ENCODE measurements at regions not wholly inside any gene's neighbourhood (a gene's known extent, or its start where the extent isn't known, plus 50 kb on each side); places are given as distances from the start of the nearest gene placed in this dataset.

DNA sequence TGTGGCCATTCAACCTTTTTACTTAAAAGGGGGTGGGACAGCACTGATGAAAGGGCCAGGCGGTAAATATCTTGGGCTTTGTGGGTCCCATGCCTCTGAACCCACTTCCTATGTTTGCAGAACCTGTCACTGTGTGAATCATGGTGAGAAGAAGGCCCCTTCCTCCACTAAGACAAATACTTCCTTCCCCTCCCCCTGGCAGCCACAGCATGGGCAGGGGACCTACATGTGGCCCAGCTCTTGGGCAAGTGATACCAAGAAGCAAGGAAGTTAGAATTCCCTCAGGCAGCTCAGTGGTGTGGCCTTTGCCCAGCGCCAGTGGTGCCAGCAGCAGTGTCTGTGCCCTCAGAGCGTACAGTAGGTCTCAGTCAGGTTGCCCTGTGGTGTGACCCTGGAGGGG lies 168.6 kb downstream of the TRIM33 start:
- TF ChIP-seq EZH2 (IDR thresholded peaks at IDR 0.05) (no peak), POLR2AphosphoS5 (IDR thresholded peaks at IDR 0.05; ENCODE audit: borderline replicate concordance, low read depth, low read length) (no peak), FOXP2 (optimal IDR thresholded peaks at IDR 0.05; ENCODE audit: control extremely low read depth, extremely low read length, insufficient read depth) (no peak)
- Histone ChIP-seq H3K4me3 (no peak overlapping the region), H3K9me3 (ENCODE audit: low read depth, low read length) (no peaks in the 10 kb centered on the region), H3K27ac (peak overlapping the region; percentile 48; the same call in 1 of the 2 replicates), H3K36me3 (ENCODE audit: insufficient read depth, low read length) (no peaks in the 10 kb centered on the region), H3K9ac (ENCODE audit: insufficient read length) (no peak overlapping the region)
- DNase-seq (ENCODE audit: low read depth, low spot score) = no peak

DNA sequence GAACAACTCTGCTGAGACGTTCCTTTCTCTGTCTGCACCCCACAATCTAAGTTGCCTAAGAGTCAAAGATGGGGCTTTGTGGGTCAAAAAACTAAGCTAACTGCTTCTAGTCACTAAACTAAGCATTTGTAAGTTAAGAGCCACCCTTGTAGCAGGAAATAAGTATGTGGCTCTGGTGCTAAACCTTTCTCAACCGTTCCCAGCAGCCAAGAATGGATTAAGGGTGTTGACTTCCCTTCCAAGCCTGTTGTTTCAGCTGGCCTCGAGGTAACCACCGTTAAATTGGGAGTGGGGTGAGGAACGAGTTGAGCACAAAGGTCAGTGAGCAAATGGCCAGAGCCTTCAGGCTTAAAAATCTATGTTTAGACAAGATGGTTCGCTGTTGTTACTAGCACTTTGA lies 169.1 kb downstream of the TRIM33 start:
- H3K4me3 ChIP-seq = no peak overlapping the region

DNA sequence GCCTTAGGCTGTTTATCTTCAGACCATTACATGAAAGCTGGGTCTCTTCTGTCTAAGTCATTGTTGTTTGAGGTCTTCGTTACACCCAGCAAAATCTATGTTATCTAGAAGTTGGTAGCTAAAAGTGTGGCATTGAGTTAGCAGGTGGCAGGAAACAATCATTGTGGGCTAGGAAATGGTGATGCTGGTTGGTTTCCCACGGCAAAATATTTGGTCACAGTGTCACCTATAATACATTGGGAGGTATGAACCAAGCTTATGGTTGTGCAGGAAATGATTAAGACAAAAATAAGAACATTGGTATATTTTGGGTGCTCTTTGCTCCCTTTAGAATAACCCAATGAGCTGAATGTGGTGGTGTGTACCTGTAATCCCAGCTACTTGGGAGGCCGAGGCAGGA lies 169.7 kb downstream of the TRIM33 start:
- TF ChIP-seq EZH2 (IDR thresholded peaks at IDR 0.05) (no peak), POLR2AphosphoS5 (IDR thresholded peaks at IDR 0.05; ENCODE audit: borderline replicate concordance, low read depth, low read length) (no peak), FOXP2 (optimal IDR thresholded peaks at IDR 0.05; ENCODE audit: control extremely low read depth, extremely low read length, insufficient read depth) (no peak)
- no peak for DNase-seq (ENCODE audit: low read depth, low spot score)
- Histone ChIP-seq H3K4me3 (no peak overlapping the region), H3K9ac (ENCODE audit: insufficient read length) (no peak overlapping the region), H3K9me3 (ENCODE audit: low read depth, low read length) (no peaks in the 10 kb centered on the region), H3K27ac (no peak overlapping the region), H3K36me3 (ENCODE audit: insufficient read depth, low read length) (no peaks in the 10 kb centered on the region)

More for the DNA sequence above, 169.1 kb downstream of the TRIM33 start:
- no peaks in the 10 kb centered on the region for H3K9me3 ChIP-seq (ENCODE audit: low read depth, low read length)
- H3K9ac ChIP-seq (ENCODE audit: insufficient read length) = no peak overlapping the region
- TF ChIP-seq FOXP2 (optimal IDR thresholded peaks at IDR 0.05; ENCODE audit: control extremely low read depth, extremely low read length, insufficient read depth) (no peak), EZH2 (IDR thresholded peaks at IDR 0.05) (no peak), POLR2AphosphoS5 (IDR thresholded peaks at IDR 0.05; ENCODE audit: borderline replicate concordance, low read depth, low read length) (no peak)
- H3K36me3 ChIP-seq (ENCODE audit: insufficient read depth, low read length) = no peaks in the 10 kb centered on the region
- no peak overlapping the region for H3K27ac ChIP-seq
- DNase-seq (ENCODE audit: low read depth, low spot score) = no peak

DNA sequence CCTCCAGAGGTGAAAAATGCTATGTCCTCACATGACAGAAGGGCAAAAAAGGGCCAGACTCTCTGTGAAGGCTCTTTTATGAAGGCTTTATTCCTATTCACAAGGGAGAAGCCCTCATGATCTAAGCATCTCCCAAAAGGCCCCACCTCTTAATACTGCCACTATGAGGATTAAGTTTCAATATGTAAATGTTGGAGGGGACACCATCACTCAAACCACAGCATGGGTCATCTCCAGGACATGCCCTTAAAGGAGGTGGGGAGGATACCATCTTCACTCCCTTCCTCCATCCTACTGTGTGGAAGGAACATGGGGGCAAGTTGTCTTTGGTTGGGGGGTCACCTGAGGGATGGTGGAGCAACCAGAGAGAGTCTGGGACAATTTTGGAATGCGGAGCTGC lies 170.1 kb downstream of the TRIM33 start:
- Histone ChIP-seq H3K36me3 (ENCODE audit: insufficient read depth, low read length) (no peaks in the 10 kb centered on the region), H3K4me3 (no peak overlapping the region), H3K9me3 (ENCODE audit: low read depth, low read length) (no peaks in the 10 kb centered on the region), H3K27ac (no peak overlapping the region), H3K9ac (ENCODE audit: insufficient read length) (no peak overlapping the region)
- no peak for DNase-seq (ENCODE audit: low read depth, low spot score)
- TF ChIP-seq POLR2AphosphoS5 (IDR thresholded peaks at IDR 0.05; ENCODE audit: borderline replicate concordance, low read depth, low read length) (no peak), FOXP2 (optimal IDR thresholded peaks at IDR 0.05; ENCODE audit: control extremely low read depth, extremely low read length, insufficient read depth) (no peak)

DNA sequence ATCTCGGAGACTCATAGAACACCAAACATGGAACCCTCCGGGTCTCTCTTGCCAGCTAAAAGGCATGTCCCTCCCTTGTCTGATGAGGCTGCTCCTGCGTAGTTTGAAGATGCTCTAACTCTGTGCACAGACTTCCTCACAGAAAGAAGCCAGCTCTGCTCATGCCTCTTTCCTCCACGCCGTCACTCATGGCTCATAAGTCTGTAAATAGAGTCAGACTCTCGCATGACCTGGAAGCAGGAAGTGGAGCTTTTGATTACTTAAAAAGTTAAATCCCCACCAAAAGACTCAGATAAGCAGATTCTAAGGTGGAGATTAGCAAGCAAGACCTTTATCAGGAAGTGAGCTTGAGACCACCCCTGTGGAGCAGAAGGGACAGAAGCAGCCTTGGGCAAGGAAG lies 171.6 kb downstream of the TRIM33 start:
- no peak overlapping the region for H3K4me3 ChIP-seq
- no peak overlapping the region for H3K9ac ChIP-seq (ENCODE audit: insufficient read length)
- H3K9me3 ChIP-seq (ENCODE audit: low read depth, low read length) = no peaks in the 10 kb centered on the region
- TF ChIP-seq POLR2AphosphoS5 (IDR thresholded peaks at IDR 0.05; ENCODE audit: borderline replicate concordance, low read depth, low read length) = no peak
- no peak for TF ChIP-seq EZH2 (IDR thresholded peaks at IDR 0.05)
- no peak for TF ChIP-seq FOXP2 (optimal IDR thresholded peaks at IDR 0.05; ENCODE audit: control extremely low read depth, extremely low read length, insufficient read depth)
- no peak for DNase-seq (ENCODE audit: low read depth, low spot score)
- no peaks in the 10 kb centered on the region for H3K36me3 ChIP-seq (ENCODE audit: insufficient read depth, low read length)
- no peak overlapping the region for H3K27ac ChIP-seq

DNA sequence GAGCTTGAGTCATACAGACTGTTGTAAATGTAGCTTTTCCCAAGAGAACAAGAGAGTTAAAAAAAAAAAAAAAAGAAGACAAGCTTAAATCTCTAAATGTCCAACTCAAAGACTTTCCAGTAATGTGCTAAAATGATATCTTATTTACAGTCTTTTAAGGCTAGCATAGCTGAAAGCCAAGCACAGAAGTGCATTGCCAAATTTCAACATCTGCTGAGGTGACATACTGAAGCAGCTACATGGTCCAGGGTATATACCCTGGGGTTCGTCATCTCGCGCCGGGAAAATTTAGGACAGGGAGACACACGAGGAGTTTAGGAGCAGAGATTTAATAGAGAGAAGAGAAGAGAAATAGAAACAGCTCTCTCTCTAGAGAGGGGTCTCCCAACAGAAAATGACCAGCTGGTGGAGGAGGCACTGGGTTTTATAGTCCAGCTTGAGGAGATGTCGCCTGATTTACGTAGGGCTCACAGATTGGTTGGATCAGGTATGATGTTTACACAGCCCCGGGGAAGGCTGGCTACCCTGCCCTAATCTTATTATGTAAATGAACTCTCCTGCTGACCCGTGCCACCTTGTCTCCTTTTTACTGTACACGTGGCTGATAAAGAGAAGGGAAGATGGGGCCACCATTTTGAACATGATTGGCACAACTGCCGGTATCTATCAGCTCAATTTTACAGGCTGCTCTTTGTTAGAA lies 172.7 kb downstream of the TRIM33 start:
- H3K9me3 ChIP-seq (ENCODE audit: low read depth, low read length) = no peaks in the 10 kb centered on the region
- no peak overlapping the region for H3K9ac ChIP-seq (ENCODE audit: insufficient read length)
- no peak for DNase-seq (ENCODE audit: low read depth, low spot score)
- H3K27ac ChIP-seq = no peak overlapping the region
- no peaks in the 10 kb centered on the region for H3K36me3 ChIP-seq (ENCODE audit: insufficient read depth, low read length)
- H3K4me3 ChIP-seq = no peak overlapping the region
- TF ChIP-seq FOXP2 (optimal IDR thresholded peaks at IDR 0.05; ENCODE audit: control extremely low read depth, extremely low read length, insufficient read depth) = no peak
- TF ChIP-seq POLR2AphosphoS5 (IDR thresholded peaks at IDR 0.05; ENCODE audit: borderline replicate concordance, low read depth, low read length) = no peak
- TF ChIP-seq EZH2 (IDR thresholded peaks at IDR 0.05) = no peak

DNA sequence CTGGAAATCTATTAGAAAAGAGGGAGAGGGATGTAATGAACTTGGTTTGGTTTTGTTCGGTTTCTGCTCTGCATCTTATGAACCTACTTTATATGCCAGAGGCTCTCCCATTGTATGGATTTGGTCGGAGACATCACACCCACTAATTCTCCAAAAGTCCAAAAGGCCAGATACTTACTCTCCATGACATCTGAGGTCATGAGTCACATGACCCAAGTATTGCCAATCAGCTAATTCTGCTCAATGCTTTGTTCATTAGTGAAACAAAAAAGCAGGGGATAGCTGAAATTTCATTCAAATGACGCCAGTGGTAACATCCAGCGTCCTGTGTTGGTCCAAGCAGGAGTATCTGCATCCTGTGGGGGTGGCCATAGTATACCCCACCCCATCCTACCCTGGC lies 173.6 kb downstream of the TRIM33 start:
- no peak for TF ChIP-seq FOXP2 (optimal IDR thresholded peaks at IDR 0.05; ENCODE audit: control extremely low read depth, extremely low read length, insufficient read depth)
- no peak for TF ChIP-seq EZH2 (IDR thresholded peaks at IDR 0.05)
- no peak for TF ChIP-seq POLR2AphosphoS5 (IDR thresholded peaks at IDR 0.05; ENCODE audit: borderline replicate concordance, low read depth, low read length)
- no peaks in the 10 kb centered on the region for H3K9me3 ChIP-seq (ENCODE audit: low read depth, low read length)

DNA sequence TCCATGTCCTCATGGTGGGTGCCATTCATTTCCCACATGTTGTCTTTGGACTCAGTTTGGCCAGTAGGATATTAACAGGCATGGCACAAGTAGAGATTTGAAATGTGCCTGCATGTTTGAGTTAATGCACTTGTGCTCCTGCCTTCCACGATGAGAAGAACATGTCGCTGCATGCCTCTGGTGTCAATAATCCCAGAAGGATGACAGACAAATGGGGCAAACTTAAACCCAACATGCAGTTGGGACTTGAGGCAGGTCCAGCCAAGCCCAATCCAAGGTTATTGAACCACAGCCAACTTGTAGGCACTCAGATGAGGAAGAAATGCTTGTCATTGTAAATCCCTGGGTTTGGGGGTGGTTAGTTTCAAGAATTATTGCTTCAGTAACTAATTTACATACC lies 174.6 kb downstream of the TRIM33 start:
- Histone ChIP-seq H3K4me3 (no peak overlapping the region), H3K36me3 (ENCODE audit: insufficient read depth, low read length) (no peaks in the 10 kb centered on the region), H3K27ac (no peak overlapping the region), H3K9me3 (ENCODE audit: low read depth, low read length) (no peaks in the 10 kb centered on the region), H3K9ac (ENCODE audit: insufficient read length) (no peak overlapping the region)
- no peak for DNase-seq (ENCODE audit: low read depth, low spot score)
- TF ChIP-seq FOXP2 (optimal IDR thresholded peaks at IDR 0.05; ENCODE audit: control extremely low read depth, extremely low read length, insufficient read depth) (no peak), EZH2 (IDR thresholded peaks at IDR 0.05) (no peak), POLR2AphosphoS5 (IDR thresholded peaks at IDR 0.05; ENCODE audit: borderline replicate concordance, low read depth, low read length) (no peak)

More for the DNA sequence above, 173.6 kb downstream of the TRIM33 start:
- Histone ChIP-seq H3K4me3 (no peak overlapping the region), H3K27ac (no peak overlapping the region), H3K9ac (ENCODE audit: insufficient read length) (no peak overlapping the region), H3K36me3 (ENCODE audit: insufficient read depth, low read length) (no peaks in the 10 kb centered on the region)
- no peak for DNase-seq (ENCODE audit: low read depth, low spot score)

DNA sequence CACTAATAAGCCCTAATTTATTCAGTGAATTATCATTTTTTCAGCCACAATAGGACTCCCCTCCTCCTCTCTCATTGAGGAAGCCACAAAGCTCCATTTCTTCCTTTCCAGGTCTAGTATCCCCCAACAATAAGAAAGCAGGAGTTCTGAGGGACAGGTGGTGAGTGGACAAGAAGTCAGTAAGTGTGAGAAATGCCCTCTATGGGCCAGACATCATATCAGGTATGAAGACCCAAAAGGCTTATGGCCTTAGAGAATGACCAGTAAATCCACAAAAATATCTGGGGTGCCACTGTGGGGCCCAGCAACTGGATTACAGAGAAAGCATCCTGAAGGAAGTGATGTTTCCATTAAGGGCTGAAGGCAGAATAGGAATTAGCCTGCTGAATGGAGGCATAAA lies 175.7 kb downstream of the TRIM33 start:
- Histone ChIP-seq H3K27ac (no peak overlapping the region), H3K9me3 (ENCODE audit: low read depth, low read length) (no peaks in the 10 kb centered on the region), H3K36me3 (ENCODE audit: insufficient read depth, low read length) (no peaks in the 10 kb centered on the region), H3K9ac (ENCODE audit: insufficient read length) (no peak overlapping the region), H3K4me3 (no peak overlapping the region)
- no peak for DNase-seq (ENCODE audit: low read depth, low spot score)
- TF ChIP-seq POLR2AphosphoS5 (IDR thresholded peaks at IDR 0.05; ENCODE audit: borderline replicate concordance, low read depth, low read length) (no peak), FOXP2 (optimal IDR thresholded peaks at IDR 0.05; ENCODE audit: control extremely low read depth, extremely low read length, insufficient read depth) (no peak), EZH2 (IDR thresholded peaks at IDR 0.05) (no peak)
